ENCODE measurements at regions not wholly inside any gene's neighbourhood (a gene's known extent, or its start where the extent isn't known, plus 50 kb on each side); places are given as distances from the start of the nearest gene placed in this dataset.
"Not testable (repeated sequence)": the region's sequence is repeated elsewhere in the genome, so short reads cannot be mapped to it uniquely, and the experiment has no call there.

- TF ChIP-seq CTCF (IDR thresholded peaks at IDR 0.05; ENCODE audit: insufficient read depth, low read depth, low read length); EZH2 (IDR thresholded peaks at IDR 0.05; ENCODE audit: insufficient read depth, low read length): not testable (repeated sequence)
Observed at GRCh38 chr4:49227941-49228340, 241.9 kb downstream of the CWH43 start.
